GM12878 (cell line): ENCODE measurements at regions not wholly inside any gene's neighbourhood (a gene's known extent, or its start where the extent isn't known, plus 50 kb on each side); places are given as distances from the start of the nearest gene placed in this dataset.

Experiments used
- ATAC-seq: fragments of 200-7000 bp; cut with Tn5 transposase; 3 replicates; pipeline ENCODE4 v1.9.1; 2020; ENCODE audit warnings: mild to moderate bottlenecking, moderate library complexity
- BruUV-seq: library from RNA; stranded (reverse); fragments of 400-500 nt; replicated peaks from 2 replicates; lab custom pipeline; 2021; lab: Mats Ljungman, UMichigan
- CTCF ChIA-PET: fragments of 300-600 bp; sonication (Branson Sonifier 250); formaldehyde crosslinking; extraction: SDS; loops from one replicate; lab custom pipeline; 2021; ENCODE audit warnings: inconsistent platforms; lab: Yijun Ruan, JAX
- POLR2A ChIA-PET: fragments of 350-600 bp; formaldehyde crosslinking; extraction: SDS; loops from one replicate; lab custom pipeline; 2021; ENCODE audit warnings: inconsistent platforms; lab: Charles Lee
- RAD21 ChIA-PET: fragments of 300-600 bp; sonication (Branson Sonifier 250); formaldehyde crosslinking; loops from one replicate; lab custom pipeline; 2023; ENCODE audit warnings: antibody characterized with exemption; ENCODE audit not compliant: unreplicated experiment; lab: Charles Lee
- SMC1A ChIA-PET: fragments of 300-600 bp; sonication (Branson Sonifier 250); formaldehyde crosslinking; loops from one replicate; lab custom pipeline; 2023; ENCODE audit not compliant: unreplicated experiment, uncharacterized antibody; lab: Charles Lee
- DNase-seq: peaks from one replicate; pipeline ENCODE4 v3.0.0-alpha.2; 2011; ENCODE audit warnings: low read depth, low spot score
- FAIRE-seq: peaks from 3 replicates; lab custom pipeline; 2011; peaks lifted over from hg19 to GRCh38; lab: Jason Lieb, UNC
- H2AFZ ChIP-seq: 2 replicates; pipeline ENCODE4 v1.6.0; 2011; ENCODE audit warnings: low read depth, low read length, control low read depth; ENCODE audit not compliant: control insufficient read depth
- H3K27ac ChIP-seq: 2 replicates; pipeline ENCODE4 v1.5.1; 2011; ENCODE audit warnings: control low read depth; ENCODE audit not compliant: control insufficient read depth, insufficient read depth
- H3K27me3 ChIP-seq, 2 experiments: replicated peaks in 1 of 2; 2 replicates each; pipeline versions ENCODE4 v1.6.0 to v1.6.1; 2011; ENCODE audit warnings: low read length in 1 of 2; ENCODE audit not compliant: control insufficient read depth in 2 of 2, insufficient read depth in 2 of 2
- H3K36me3 ChIP-seq, 2 experiments: 2 replicates each; pipeline ENCODE4 v1.5.1; 2011; ENCODE audit warnings: low read length in 1 of 2; ENCODE audit not compliant: control insufficient read depth in 2 of 2, insufficient read depth in 2 of 2
- H3K4me1 ChIP-seq: 2 replicates; pipeline ENCODE4 v1.6.1; 2011; ENCODE audit warnings: mild to moderate bottlenecking, low read length, moderate library complexity, mixed read lengths; ENCODE audit not compliant: control insufficient read depth, insufficient read depth
- H3K4me2 ChIP-seq: 2 replicates; pipeline ENCODE4 v1.6.0; 2011; ENCODE audit warnings: control low read depth; ENCODE audit not compliant: control insufficient read depth, insufficient read depth
- H3K4me3 ChIP-seq: fragments of 200-600 bp; sonication (generic); 2 replicates; pipeline ENCODE4 v1.5.1; 2016
- H3K79me2 ChIP-seq: 2 replicates; pipeline ENCODE4 v1.6.0; 2011; ENCODE audit warnings: low read length; ENCODE audit not compliant: control insufficient read depth, insufficient read depth
- H3K9ac ChIP-seq: 2 replicates; pipeline ENCODE4 v1.8.0; 2011; ENCODE audit warnings: low read length, control low read depth, mixed read lengths; ENCODE audit not compliant: control insufficient read depth, insufficient read depth
- H3K9me3 ChIP-seq: replicated peaks from 3 replicates; pipeline ENCODE4 v1.5.1; 2011; ENCODE audit warnings: mild to moderate bottlenecking, low read length; ENCODE audit not compliant: control insufficient read depth, insufficient read depth
- H4K20me1 ChIP-seq: 2 replicates; pipeline ENCODE4 v1.6.0; 2011; ENCODE audit not compliant: control insufficient read depth, insufficient read depth
- CREM ChIP-seq: IDR thresholded peaks from 2 replicates; pipeline ENCODE4 v1.6.1; 2014; ENCODE audit warnings: antibody characterized with exemption, low read depth
- DPF2 ChIP-seq: fragments of 450-650 bp; IDR thresholded peaks from 2 replicates; pipeline ENCODE4 v1.6.1; 2017; ENCODE audit warnings: mild to moderate bottlenecking
- IKZF2 ChIP-seq, 2 experiments: fragments of 450-650 bp; IDR thresholded peaks; 2 replicates each; pipeline ENCODE4 v1.6.1; 2017; ENCODE audit warnings: mild to moderate bottlenecking in 2 of 2, moderate library complexity in 2 of 2
- NRF1 ChIP-seq: conservative IDR thresholded peaks from 2 replicates; pipeline ENCODE4 v1.6.1; 2011; ENCODE audit warnings: mild to moderate bottlenecking, low read depth, low read length, improper control_type of control experiment
- PBX3 ChIP-seq: IDR thresholded peaks from 2 replicates; pipeline ENCODE4 v1.6.1; 2011; ENCODE audit warnings: mild to moderate bottlenecking, low read depth, low read length, moderate library complexity; ENCODE audit not compliant: insufficient replicate concordance
- RAD21 ChIP-seq: IDR thresholded peaks from 2 replicates; pipeline ENCODE4 v1.6.1; 2011; ENCODE audit warnings: mild to moderate bottlenecking, low read depth, low read length, moderate library complexity; ENCODE audit not compliant: insufficient read depth
- RUNX3 ChIP-seq: IDR thresholded peaks from 2 replicates; pipeline ENCODE4 v1.6.1; 2012; ENCODE audit warnings: low read length, inconsistent platforms
- SPI1 ChIP-seq: IDR thresholded peaks from 2 replicates; pipeline ENCODE4 v1.6.1; 2011; ENCODE audit warnings: low read depth, mild to moderate bottlenecking, low read length, moderate library complexity, borderline replicate concordance; ENCODE audit not compliant: insufficient read depth
- WGBS: methylation state at CpG from one replicate; pipeline ENCODE4 v1.1.6; 2016; ENCODE audit warnings: low lambda C conversion rate; ENCODE audit not compliant: insufficient replicate concordance, insufficient coverage; ENCODE audit errors: missing lambda C conversion rate; 5-methylcytosine and 5-hydroxymethylcytosine counted together
- in situ Hi-C: fragments of 300-500 bp; cut with MboI; formaldehyde crosslinking; loops from 9 replicates; pipeline ENCODE4 v1.14.3; 2018; ENCODE audit warnings: mixed read lengths
- intact Hi-C: fragments of 100-400 bp; cut with micrococcal nuclease; formaldehyde crosslinking; loops from one replicate; pipeline ENCODE4 v1.14.2; 2022; ENCODE audit not compliant: unreplicated experiment
- TF ChIP-seq, protein P1 (sequence below): IDR thresholded peaks from 2 replicates; pipeline ENCODE4 v1.6.1; 2012; ENCODE audit warnings: improper control_type of control experiment, low read depth, low read length; ENCODE audit not compliant: insufficient replicate concordance

DNA sequence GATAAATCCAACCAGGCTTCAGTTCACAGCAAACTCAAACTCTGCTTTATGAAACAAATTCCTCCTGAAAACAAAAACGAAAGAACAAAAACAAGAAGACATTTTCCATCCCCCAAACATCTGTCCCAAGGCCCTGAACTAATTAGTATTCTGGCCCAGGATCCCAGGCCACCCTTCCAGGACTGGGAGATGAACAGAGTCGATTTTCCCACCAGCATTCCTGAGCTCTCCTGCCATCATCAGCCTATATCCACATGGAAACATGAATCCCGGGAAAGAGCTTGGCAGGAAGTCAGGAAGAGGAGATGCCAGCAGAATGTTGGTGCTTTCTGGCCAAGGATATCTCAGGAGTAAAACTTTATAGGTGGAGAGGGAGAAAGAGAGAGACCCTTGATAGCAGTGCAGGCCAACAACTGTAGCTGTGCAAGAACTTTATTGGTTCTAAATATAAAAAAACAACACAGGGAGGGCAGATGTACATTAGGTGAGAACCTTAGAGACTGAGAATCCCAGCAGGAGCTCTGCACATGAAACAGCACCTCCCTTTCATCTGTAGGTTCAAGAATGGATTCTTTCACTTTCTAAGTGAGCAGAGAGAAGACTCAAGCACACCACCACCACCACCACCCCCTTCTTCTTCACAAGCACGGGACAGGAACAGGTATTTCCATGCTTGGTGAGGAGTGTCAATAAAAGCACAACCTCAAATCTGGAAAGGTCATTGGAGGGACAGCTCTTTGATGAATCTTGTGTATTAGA, 190.7 kb upstream of the TAS2R1 start:
- H3K79me2 ChIP-seq, result no peaks in the 10 kb centered on the region
- no peaks in the 10 kb centered on the region for H3K9me3 ChIP-seq
- no peak overlapping the region for H3K27ac ChIP-seq
- ChIA-PET POLR2A (no interaction called here), SMC1A (no interaction called here), RAD21 (no interaction called here)
- no peak for FAIRE-seq
- H3K4me3 ChIP-seq, result no peak overlapping the region
- no peaks in the 10 kb centered on the region for H4K20me1 ChIP-seq
- TF ChIP-seq PBX3 (no peak), DPF2 (no peak), RAD21 (no peak), NRF1 (no peak), CREM (no peak), RUNX3 (no peak)
- TF ChIP-seq, all 136 proteins: peak for 0
- whole genome bisulfite sequencing, result 1% methylated on average over 4 of the region's 4 CpGs
- in situ Hi-C loops (no loop called here), intact Hi-C loops (no loop called here)
- H3K36me3 ChIP-seq, result no peaks in the 10 kb centered on the region
- CTCF ChIA-PET, result no interaction called here
- BruUV-seq, result no TSS peak
- no peaks in the 10 kb centered on the region for H3K4me1 ChIP-seq
- H2AFZ ChIP-seq, result no peak overlapping the region
- H3K9ac ChIP-seq, result no peak overlapping the region
- H3K27me3 ChIP-seq, result no peaks in the 10 kb centered on the region
- ATAC-seq, result no peak
- no peak overlapping the region for H3K4me2 ChIP-seq
- DNase-seq, result no peak

- ChIA-PET SMC1A (interaction anchor here (0.8 kb wide), 1 partner anchor 124 kb away, joined by 3 read pairs; no protein-coding TSS in a partner anchor), POLR2A (no interaction called here), RAD21 (no interaction called here), CTCF (no interaction called here)
- no peak for DNase-seq
- intact Hi-C loops, result no loop called here
- Histone ChIP-seq H3K4me1 (no peaks in the 10 kb centered on the region), H2AFZ (no peak overlapping the region), H3K36me3 (no peaks in the 10 kb centered on the region), H3K4me2 (no peak overlapping the region), H3K27me3 (no peaks in the 10 kb centered on the region), H3K27ac (no peak overlapping the region), H3K9me3 (no peaks in the 10 kb centered on the region), H3K9ac (no peak overlapping the region), H4K20me1 (no peaks in the 10 kb centered on the region), H3K79me2 (no peaks in the 10 kb centered on the region), H3K4me3 (no peak overlapping the region)
- BruUV-seq, result no TSS peak
- ATAC-seq, result no peak
- in situ Hi-C loops, result no loop called here
- no peak for FAIRE-seq
- 24% methylated on average over 2 of the region's 2 CpGs for WGBS
- TF ChIP-seq, protein P1, sequence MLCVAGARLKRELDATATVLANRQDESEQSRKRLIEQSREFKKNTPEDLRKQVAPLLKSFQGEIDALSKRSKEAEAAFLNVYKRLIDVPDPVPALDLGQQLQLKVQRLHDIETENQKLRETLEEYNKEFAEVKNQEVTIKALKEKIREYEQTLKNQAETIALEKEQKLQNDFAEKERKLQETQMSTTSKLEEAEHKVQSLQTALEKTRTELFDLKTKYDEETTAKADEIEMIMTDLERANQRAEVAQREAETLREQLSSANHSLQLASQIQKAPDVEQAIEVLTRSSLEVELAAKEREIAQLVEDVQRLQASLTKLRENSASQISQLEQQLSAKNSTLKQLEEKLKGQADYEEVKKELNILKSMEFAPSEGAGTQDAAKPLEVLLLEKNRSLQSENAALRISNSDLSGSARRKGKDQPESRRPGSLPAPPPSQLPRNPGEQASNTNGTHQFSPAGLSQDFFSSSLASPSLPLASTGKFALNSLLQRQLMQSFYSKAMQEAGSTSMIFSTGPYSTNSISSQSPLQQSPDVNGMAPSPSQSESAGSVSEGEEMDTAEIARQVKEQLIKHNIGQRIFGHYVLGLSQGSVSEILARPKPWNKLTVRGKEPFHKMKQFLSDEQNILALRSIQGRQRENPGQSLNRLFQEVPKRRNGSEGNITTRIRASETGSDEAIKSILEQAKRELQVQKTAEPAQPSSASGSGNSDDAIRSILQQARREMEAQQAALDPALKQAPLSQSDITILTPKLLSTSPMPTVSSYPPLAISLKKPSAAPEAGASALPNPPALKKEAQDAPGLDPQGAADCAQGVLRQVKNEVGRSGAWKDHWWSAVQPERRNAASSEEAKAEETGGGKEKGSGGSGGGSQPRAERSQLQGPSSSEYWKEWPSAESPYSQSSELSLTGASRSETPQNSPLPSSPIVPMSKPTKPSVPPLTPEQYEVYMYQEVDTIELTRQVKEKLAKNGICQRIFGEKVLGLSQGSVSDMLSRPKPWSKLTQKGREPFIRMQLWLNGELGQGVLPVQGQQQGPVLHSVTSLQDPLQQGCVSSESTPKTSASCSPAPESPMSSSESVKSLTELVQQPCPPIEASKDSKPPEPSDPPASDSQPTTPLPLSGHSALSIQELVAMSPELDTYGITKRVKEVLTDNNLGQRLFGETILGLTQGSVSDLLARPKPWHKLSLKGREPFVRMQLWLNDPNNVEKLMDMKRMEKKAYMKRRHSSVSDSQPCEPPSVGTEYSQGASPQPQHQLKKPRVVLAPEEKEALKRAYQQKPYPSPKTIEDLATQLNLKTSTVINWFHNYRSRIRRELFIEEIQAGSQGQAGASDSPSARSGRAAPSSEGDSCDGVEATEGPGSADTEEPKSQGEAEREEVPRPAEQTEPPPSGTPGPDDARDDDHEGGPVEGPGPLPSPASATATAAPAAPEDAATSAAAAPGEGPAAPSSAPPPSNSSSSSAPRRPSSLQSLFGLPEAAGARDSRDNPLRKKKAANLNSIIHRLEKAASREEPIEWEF, result no peak
- no peak for TF ChIP-seq IKZF2 (IDR thresholded peaks at IDR 0.05)
- no peak for TF ChIP-seq SPI1
These were observed 188.2 kb upstream of the TAS2R1 start for GRCh38 chr5:9818340-9818845.
